ENCODE measurements at regions not wholly inside any gene's neighbourhood (a gene's known extent, or its start where the extent isn't known, plus 50 kb on each side); places are given as distances from the start of the nearest gene placed in this dataset.

- DNase-seq (ENCODE audit: low spot score), result no peak
- H3K27ac Mint-ChIP-seq (ENCODE audit: unreplicated experiment), result no peak overlapping the region
- TF ChIP-seq CTCF (IDR thresholded peaks at IDR 0.05; ENCODE audit: unreplicated experiment), result no peak
- H3K27me3 Mint-ChIP-seq (ENCODE audit: unreplicated experiment), result no peaks in the 10 kb centered on the region
- no peaks in the 10 kb centered on the region for H3K36me3 Mint-ChIP-seq (ENCODE audit: low read depth, unreplicated experiment)
- H3K4me3 Mint-ChIP-seq (ENCODE audit: unreplicated experiment), result no peak overlapping the region
- H3K4me1 Mint-ChIP-seq (ENCODE audit: unreplicated experiment), result no peaks in the 10 kb centered on the region
- no peaks in the 10 kb centered on the region for H3K9me3 Mint-ChIP-seq (ENCODE audit: unreplicated experiment)
Observed at GRCh38 chr9:23307731-23308513, 518.1 kb downstream of the ELAVL2 start.

DNA sequence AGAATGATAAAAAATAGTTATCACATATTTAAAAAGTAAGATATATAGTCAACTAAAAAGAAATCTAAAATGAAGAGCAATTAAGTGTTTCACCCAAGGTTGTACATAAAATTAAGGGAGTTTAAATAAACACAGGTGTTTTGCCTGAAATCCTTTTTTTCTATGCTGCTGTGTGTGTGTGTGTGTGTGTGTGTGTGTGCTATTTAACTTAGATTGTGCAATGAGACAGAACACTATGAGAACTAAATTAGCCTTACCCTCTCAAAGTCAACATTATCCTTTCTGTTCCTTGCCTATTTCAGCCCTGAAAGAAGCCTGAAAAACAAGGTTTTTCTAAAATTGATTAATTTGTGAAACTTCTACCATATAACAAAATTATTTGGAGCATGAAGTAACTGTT, 516.2 kb downstream of the ELAVL2 start:
- Mint-ChIP-seq H3K4me3 (ENCODE audit: unreplicated experiment) (no peak overlapping the region), H3K4me1 (ENCODE audit: unreplicated experiment) (no peaks in the 10 kb centered on the region), H3K36me3 (ENCODE audit: low read depth, unreplicated experiment) (no peaks in the 10 kb centered on the region), H3K9me3 (ENCODE audit: unreplicated experiment) (no peaks in the 10 kb centered on the region), H3K27ac (ENCODE audit: unreplicated experiment) (no peak overlapping the region), H3K27me3 (ENCODE audit: unreplicated experiment) (no peaks in the 10 kb centered on the region)
- DNase-seq (ENCODE audit: low spot score), result no peak
- no peak for TF ChIP-seq CTCF (IDR thresholded peaks at IDR 0.05; ENCODE audit: unreplicated experiment)

- no peaks in the 10 kb centered on the region for H3K4me1 Mint-ChIP-seq (ENCODE audit: unreplicated experiment)
- H3K36me3 Mint-ChIP-seq (ENCODE audit: low read depth, unreplicated experiment), result no peaks in the 10 kb centered on the region
- no peak for DNase-seq (ENCODE audit: low spot score)
Observed at GRCh38 chr9:23314247-23314646, 511.8 kb downstream of the ELAVL2 start.

DNA sequence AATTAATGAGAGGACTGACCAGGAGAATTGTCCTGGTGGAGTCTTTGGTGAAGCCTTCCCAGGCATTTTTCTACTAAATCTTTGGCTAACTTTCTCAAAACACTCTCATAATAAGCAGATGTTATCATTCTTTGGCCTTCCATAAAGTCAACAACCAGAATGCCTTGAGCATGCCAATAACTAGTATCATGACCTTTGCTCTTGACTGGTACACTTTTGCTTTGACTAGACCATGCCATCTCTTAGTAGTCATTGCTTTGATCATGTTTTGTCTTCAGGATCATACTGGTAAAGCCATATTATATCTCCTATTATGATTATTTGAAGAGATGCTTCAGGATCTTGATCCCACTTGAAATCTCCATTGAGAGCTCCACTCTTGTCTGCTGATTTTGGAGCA, 506.9 kb downstream of the ELAVL2 start:
- no peak for DNase-seq (ENCODE audit: low spot score)
- Mint-ChIP-seq H3K4me3 (ENCODE audit: unreplicated experiment) (no peak overlapping the region), H3K9me3 (ENCODE audit: unreplicated experiment) (no peaks in the 10 kb centered on the region), H3K27ac (ENCODE audit: unreplicated experiment) (no peak overlapping the region), H3K36me3 (ENCODE audit: low read depth, unreplicated experiment) (no peaks in the 10 kb centered on the region), H3K4me1 (ENCODE audit: unreplicated experiment) (no peaks in the 10 kb centered on the region), H3K27me3 (ENCODE audit: unreplicated experiment) (no peaks in the 10 kb centered on the region)
- no peak for TF ChIP-seq CTCF (IDR thresholded peaks at IDR 0.05; ENCODE audit: unreplicated experiment)

More at GRCh38 chr9:23314247-23314646, 511.8 kb downstream of the ELAVL2 start:
- H3K27me3 Mint-ChIP-seq (ENCODE audit: unreplicated experiment), result no peaks in the 10 kb centered on the region
- no peak overlapping the region for H3K27ac Mint-ChIP-seq (ENCODE audit: unreplicated experiment)
- H3K4me3 Mint-ChIP-seq (ENCODE audit: unreplicated experiment), result no peak overlapping the region
- no peaks in the 10 kb centered on the region for H3K9me3 Mint-ChIP-seq (ENCODE audit: unreplicated experiment)
- TF ChIP-seq CTCF (IDR thresholded peaks at IDR 0.05; ENCODE audit: unreplicated experiment), result no peak

DNA sequence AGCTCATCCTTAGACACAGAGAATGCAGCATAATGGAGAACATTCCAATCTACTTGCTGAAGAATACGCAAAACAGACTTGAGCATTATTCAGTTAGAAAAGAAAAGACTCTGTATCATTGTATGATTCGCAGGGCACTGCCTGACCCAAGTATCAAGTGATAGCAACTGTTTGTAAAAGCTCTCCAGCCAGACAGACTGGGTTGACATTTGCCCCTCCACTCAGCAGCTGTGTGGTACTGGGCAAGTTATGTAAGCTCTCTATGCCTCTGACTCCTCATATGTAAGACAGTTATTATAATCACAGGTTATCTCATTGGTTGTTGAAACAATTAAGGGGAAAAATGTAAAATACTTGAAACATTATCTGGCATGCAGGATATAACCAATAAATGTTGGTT, 505.0 kb downstream of the ELAVL2 start:
- TF ChIP-seq CTCF (IDR thresholded peaks at IDR 0.05; ENCODE audit: unreplicated experiment), result no peak
- no peak overlapping the region for H3K4me3 Mint-ChIP-seq (ENCODE audit: unreplicated experiment)
- no peaks in the 10 kb centered on the region for H3K27me3 Mint-ChIP-seq (ENCODE audit: unreplicated experiment)
- no peaks in the 10 kb centered on the region for H3K9me3 Mint-ChIP-seq (ENCODE audit: unreplicated experiment)
- no peaks in the 10 kb centered on the region for H3K4me1 Mint-ChIP-seq (ENCODE audit: unreplicated experiment)
- H3K36me3 Mint-ChIP-seq (ENCODE audit: low read depth, unreplicated experiment), result no peaks in the 10 kb centered on the region
- H3K27ac Mint-ChIP-seq (ENCODE audit: unreplicated experiment), result no peak overlapping the region
- DNase-seq (ENCODE audit: low spot score), result no peak

Measured in endothelial cell (in vitro differentiated cells).